ENCODE measurements at regions not wholly inside any gene's neighbourhood (a gene's known extent, or its start where the extent isn't known, plus 50 kb on each side); places are given as distances from the start of the nearest gene placed in this dataset.

- no peak for TF ChIP-seq CTCF (IDR thresholded peaks at IDR 0.05)
- no peak for TF ChIP-seq POLR2A (IDR thresholded peaks at IDR 0.05)
Measured at GRCh38 chr2:63681896-63682295, 93.1 kb downstream of the MDH1 start.
